ENCODE measurements at regions not wholly inside any gene's neighbourhood (a gene's known extent, or its start where the extent isn't known, plus 50 kb on each side); places are given as distances from the start of the nearest gene placed in this dataset.

DNA sequence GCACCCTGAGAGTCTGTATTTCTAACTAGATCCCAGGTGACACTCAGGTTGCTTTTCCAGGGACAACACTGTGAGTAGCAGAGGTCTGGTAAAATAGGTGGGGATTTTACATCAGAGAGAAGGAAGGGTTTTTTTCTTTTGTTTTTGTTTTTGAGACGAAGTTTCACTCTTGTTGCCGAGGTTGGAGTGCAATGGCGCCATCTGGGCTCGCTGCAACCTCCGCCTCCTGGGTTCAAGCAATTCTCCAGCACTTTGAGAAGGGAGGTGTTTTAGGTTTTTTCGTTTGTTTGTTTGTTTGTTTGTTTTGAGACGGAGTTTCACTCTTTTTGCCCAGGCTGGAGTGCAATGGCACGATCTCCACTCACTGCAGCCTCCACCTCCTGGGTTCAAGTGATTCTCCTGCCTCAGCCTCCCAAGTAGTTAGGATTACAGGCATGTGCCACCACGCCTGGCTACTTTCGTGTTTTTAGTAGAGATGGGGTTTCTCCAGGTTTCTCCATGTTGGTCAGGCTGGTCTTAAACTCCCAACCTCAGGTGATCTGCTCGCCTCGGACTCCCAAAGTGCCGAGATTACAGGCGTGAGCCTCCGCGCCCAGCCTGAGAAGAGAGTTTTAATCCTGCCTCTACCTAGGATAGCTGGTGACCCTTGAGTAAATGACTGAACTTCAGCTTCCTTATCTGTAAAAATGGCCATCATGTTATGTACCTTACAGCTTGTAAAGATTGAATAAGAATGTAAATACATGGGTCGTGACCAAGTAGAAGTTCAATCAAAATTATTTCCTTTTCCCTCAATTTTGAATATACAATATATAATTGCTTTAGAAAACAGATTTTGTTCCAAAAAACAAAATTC, 95.9 kb upstream of the FNDC3B start:
- no peak overlapping the region for H2AK5ac ChIP-seq (ENCODE audit: low read depth, low read length)
- no peak overlapping the region for H4K91ac ChIP-seq (replicated peaks; ENCODE audit: insufficient read length, low read length)
- no peak overlapping the region for H2BK20ac ChIP-seq (ENCODE audit: low read length)
- no peak overlapping the region for H3K56ac ChIP-seq (replicated peaks; ENCODE audit: insufficient read length, low read depth, low read length)
- H3K79me2 ChIP-seq (ENCODE audit: control insufficient read depth in 1 of 2, insufficient read depth in 2 of 2, low read length in 2 of 2), result no peaks in the 10 kb centered on the region
- no peak overlapping the region for H3K27ac ChIP-seq (ENCODE audit: low read depth, low read length)
- H3K4me1 ChIP-seq (replicated peaks in 1 of 4; ENCODE audit: control insufficient read depth in 3 of 4, insufficient read depth in 4 of 4, low read length in 3 of 4), result no peaks in the 10 kb centered on the region; a peak in 2 of 7 replicates
- no peak for TF ChIP-seq RNF2 (IDR thresholded peaks at IDR 0.05; ENCODE audit: borderline replicate concordance, low read depth, low read length, missing control alignments, poor library complexity, severe bottlenecking)
- TF ChIP-seq, protein P1, sequence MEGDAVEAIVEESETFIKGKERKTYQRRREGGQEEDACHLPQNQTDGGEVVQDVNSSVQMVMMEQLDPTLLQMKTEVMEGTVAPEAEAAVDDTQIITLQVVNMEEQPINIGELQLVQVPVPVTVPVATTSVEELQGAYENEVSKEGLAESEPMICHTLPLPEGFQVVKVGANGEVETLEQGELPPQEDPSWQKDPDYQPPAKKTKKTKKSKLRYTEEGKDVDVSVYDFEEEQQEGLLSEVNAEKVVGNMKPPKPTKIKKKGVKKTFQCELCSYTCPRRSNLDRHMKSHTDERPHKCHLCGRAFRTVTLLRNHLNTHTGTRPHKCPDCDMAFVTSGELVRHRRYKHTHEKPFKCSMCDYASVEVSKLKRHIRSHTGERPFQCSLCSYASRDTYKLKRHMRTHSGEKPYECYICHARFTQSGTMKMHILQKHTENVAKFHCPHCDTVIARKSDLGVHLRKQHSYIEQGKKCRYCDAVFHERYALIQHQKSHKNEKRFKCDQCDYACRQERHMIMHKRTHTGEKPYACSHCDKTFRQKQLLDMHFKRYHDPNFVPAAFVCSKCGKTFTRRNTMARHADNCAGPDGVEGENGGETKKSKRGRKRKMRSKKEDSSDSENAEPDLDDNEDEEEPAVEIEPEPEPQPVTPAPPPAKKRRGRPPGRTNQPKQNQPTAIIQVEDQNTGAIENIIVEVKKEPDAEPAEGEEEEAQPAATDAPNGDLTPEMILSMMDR (IDR thresholded peaks at IDR 0.05; ENCODE audit: control extremely low read depth in 1 of 3, insufficient read depth in 1 of 3, low read depth in 1 of 3, low read length in 3 of 3), result peak; percentile 2 to 25 (median 7); a peak in 2 of 4 replicates
- no peak for TF ChIP-seq RFX5 (IDR thresholded peaks at IDR 0.05; ENCODE audit: borderline replicate concordance, low read depth, low read length)
- TF ChIP-seq RAD21 (IDR thresholded peaks at IDR 0.05 in 1 of 2, conservative IDR thresholded peaks at IDR 0.05 in 1 of 2; ENCODE audit: low read depth in 2 of 2, low read length in 2 of 2), result peak; percentile 18 to 32; a peak in 3 of 4 replicates
- no peak for FAIRE-seq
- WGBS, 2 experiments (ENCODE audit: extremely low coverage in 1 of 2, insufficient coverage in 1 of 2, insufficient read length in 1 of 2, insufficient replicate concordance in 2 of 2, low coverage in 1 of 2, low lambda C conversion rate in 2 of 2, missing lambda C conversion rate in 1 of 2), result 87% methylated on average over 17 of the region's 17 CpGs; no CpG with 5 or more reads in 1 of the 2 experiments
- H3K18ac ChIP-seq (ENCODE audit: extremely low read depth, low read length), result no peak overlapping the region
- no peak for DNase-seq (ENCODE audit: low read depth in 1 of 2, low spot score in 2 of 2)
- no peak overlapping the region for H2BK5ac ChIP-seq (ENCODE audit: low read depth, low read length)
- no peak overlapping the region for H4K8ac ChIP-seq (ENCODE audit: extremely low read depth, insufficient read depth, low read length)
- H3K36me3 ChIP-seq (ENCODE audit: control insufficient read depth in 2 of 4, insufficient read depth in 4 of 4, low read length in 3 of 4), result no peaks in the 10 kb centered on the region
- H3K27me3 ChIP-seq (replicated peaks in 1 of 4; ENCODE audit: control insufficient read depth in 3 of 4, extremely low read depth in 1 of 4, insufficient read depth in 3 of 4, low read length in 3 of 4), result no peaks in the 10 kb centered on the region
- H3K4me3 ChIP-seq (ENCODE audit: extremely low read depth in 1 of 4, insufficient read depth in 2 of 4, low read depth in 3 of 4, low read length in 4 of 4), result no peak overlapping the region
- H3K23ac ChIP-seq (ENCODE audit: insufficient read length), result no peak overlapping the region
- H4K5ac ChIP-seq (ENCODE audit: insufficient read length, low read depth, low read length), result no peak overlapping the region
- no peak overlapping the region for H2BK15ac ChIP-seq (ENCODE audit: low read length)
- no peak overlapping the region for H3K14ac ChIP-seq (ENCODE audit: insufficient read length)
- CTCF ChIA-PET (ENCODE audit: partially characterized antibody), result interaction anchor here (1.0 kb wide), 1 partner anchor 11 kb away, joined by 3 read pairs; no protein-coding TSS in a partner anchor
- H3K79me1 ChIP-seq (ENCODE audit: low read depth, low read length), result no peaks in the 10 kb centered on the region
- no peaks in the 10 kb centered on the region for H3K23me2 ChIP-seq (ENCODE audit: low read depth, low read length)
- POLR2A ChIA-PET (ENCODE audit: partially characterized antibody), result no interaction called here
- no peak overlapping the region for H2BK12ac ChIP-seq (ENCODE audit: low read depth, low read length)
- no peaks in the 10 kb centered on the region for H4K20me1 ChIP-seq (replicated peaks in 1 of 2; ENCODE audit: control insufficient read depth in 1 of 2, insufficient read depth in 2 of 2, low read length in 2 of 2)
- no peak overlapping the region for H3K4me2 ChIP-seq (ENCODE audit: insufficient read depth in 1 of 2, low read depth in 2 of 2, low read length in 2 of 2)
- no peak overlapping the region for H3K4ac ChIP-seq (replicated peaks; ENCODE audit: insufficient read length, low read depth, low read length)
- H3K9ac ChIP-seq (replicated peaks in 1 of 4; ENCODE audit: extremely low read depth in 1 of 4, low read depth in 3 of 4, low read length in 3 of 4), result no peak overlapping the region
- H2AFZ ChIP-seq (ENCODE audit: low read length), result peak overlapping the region; percentile 90; the same call in 1 of the 2 replicates
- no peaks in the 10 kb centered on the region for H3K9me3 ChIP-seq (ENCODE audit: insufficient read depth in 2 of 2, low read depth in 1 of 2, low read length in 1 of 2)
- no peak overlapping the region for H2BK120ac ChIP-seq (replicated peaks; ENCODE audit: low read depth, low read length)

Data from H1 (cell line).